Ovary (tissue), 7 donors: ENCODE measurements at regions not wholly inside any gene's neighbourhood (a gene's known extent, or its start where the extent isn't known, plus 50 kb on each side); places are given as distances from the start of the nearest gene placed in this dataset.

ENCODE experiments used
- DNase-seq, 5 donors: peaks; one replicate each; pipeline ENCODE4 v3.0.0-alpha.2; 2019 to 2020
- H3K27ac ChIP-seq, 2 donors: fragments of 200-600 bp; one replicate each; pipeline versions ENCODE4 v1.5.1 to v1.8.0; 2019 to 2022
- H3K27me3 ChIP-seq: fragments of 200-600 bp; one replicate; pipeline ENCODE4 v1.8.0; 2022
- H3K36me3 ChIP-seq: fragments of 200-600 bp; sonication (generic); one replicate; pipeline ENCODE4 v1.5.1; 2019
- H3K4me1 ChIP-seq: one replicate; pipeline ENCODE4 v1.8.1; 2013; ENCODE audit warnings: mild to moderate bottlenecking, moderate library complexity; ENCODE audit not compliant: insufficient read depth
- H3K4me3 ChIP-seq: fragments of 200-600 bp; sonication (generic); one replicate; pipeline ENCODE4 v1.5.1; 2017
- H3K9me3 ChIP-seq, 2 donors: fragments of 200-600 bp in 1 of 2; sonication (generic) in 1 of 2; one replicate each; pipeline versions ENCODE4 v1.5.1 to v1.8.1; 2013 to 2019; ENCODE audit warnings: mild to moderate bottlenecking in 1 of 2, moderate library complexity in 1 of 2
- CTCF ChIP-seq, 3 donors: fragments of 450-650 bp in 2 of 3; fragments of 200-600 bp in 1 of 3; IDR thresholded peaks; one replicate each; pipeline versions ENCODE4 v1.5.1 to v1.8.0; 2016 to 2022; ENCODE audit warnings: antibody characterized with exemption in 3 of 3, mild to moderate bottlenecking in 1 of 3
- EP300 ChIP-seq: sonication (generic); formaldehyde crosslinking; IDR thresholded peaks from one replicate; pipeline ENCODE4 v1.6.1; 2017; ENCODE audit warnings: antibody characterized with exemption
- POLR2A ChIP-seq: fragments of 450-650 bp; IDR thresholded peaks from one replicate; pipeline ENCODE4 v1.6.1; 2017; ENCODE audit warnings: antibody characterized with exemption, mild to moderate bottlenecking, moderate library complexity
- whole genome bisulfite sequencing, 3 donors: extraction: QIAGEN DNeasy Blood & Tissue Kit in 1 of 3; methylation state at CpG; one replicate each; pipeline versions ENCODE4 v1.1.5 to v1.1.7; 2013 to 2017; 5-methylcytosine and 5-hydroxymethylcytosine counted together
- intact Hi-C, 4 donors: fragments of 100-400 bp; cut with DNase I; formaldehyde crosslinking; loops; one replicate each; pipeline versions ENCODE4 v1.11.0 to v1.15.1; 2022 to 2023
- donor health status: DM: no; HTN: no; CAD: no; lungs with moderate emphysema.
- donor health status: DM: no; HTN: no; CAD: no.
- donor health status: Bipolar disorder and iron deficiency.
- donor health status: DM: no; HTN: no; CAD: no.
- donor health status: DM: yes; HTN: yes; CAD: no.

GRCh38 chr2:9106338-9107167 is 100.1 kb upstream of the ASAP2 start:
- H3K36me3 ChIP-seq, result no peaks in the 10 kb centered on the region
- WGBS, 3 donors, result 50 to 61% (median 58%) methylated on average over 12 of the region's 12 CpGs
- no peak overlapping the region for H3K27ac ChIP-seq
- peaks cover 4% of the 10 kb centered on the region for H3K4me1 ChIP-seq
- DNase-seq, result peak in 2 of 5 donors; percentile 56 to 59
- no peaks in the 10 kb centered on the region for H3K27me3 ChIP-seq
- intact Hi-C loops, result no loop called here
- H3K4me3 ChIP-seq, result no peak overlapping the region
- H3K9me3 ChIP-seq, result no peaks in the 10 kb centered on the region
- TF ChIP-seq EP300 (no peak), POLR2A (no peak), CTCF (IDR thresholded peaks at IDR 0.05) (no peak)

GRCh38 chr2:9105601-9106337 is 100.8 kb upstream of the ASAP2 start:
- no peak overlapping the region for H3K4me3 ChIP-seq
- peaks cover 4% of the 10 kb centered on the region for H3K4me1 ChIP-seq
- 83 to 88% (median 86%) methylated on average over 21 of the region's 21 CpGs for WGBS, 3 donors
- H3K36me3 ChIP-seq, result no peaks in the 10 kb centered on the region
- no peaks in the 10 kb centered on the region for H3K9me3 ChIP-seq
- TF ChIP-seq EP300, result no peak
- TF ChIP-seq CTCF (IDR thresholded peaks at IDR 0.05), result no peak
- TF ChIP-seq POLR2A, result no peak
- no peak overlapping the region for H3K27ac ChIP-seq
- no peak for DNase-seq
- intact Hi-C loops, result no loop called here
- H3K27me3 ChIP-seq, result no peaks in the 10 kb centered on the region

GRCh38 chr2:9103663-9104277 is 100.3 kb upstream of the MBOAT2 start:
- Histone ChIP-seq H3K4me1 (peaks cover 4% of the 10 kb centered on the region), H3K27me3 (no peaks in the 10 kb centered on the region), H3K4me3 (no peak overlapping the region), H3K9me3 (no peaks in the 10 kb centered on the region), H3K36me3 (no peaks in the 10 kb centered on the region), H3K27ac (peak overlapping the region in 1 of 2 donors; percentile 27)
- no peak for TF ChIP-seq CTCF (IDR thresholded peaks at IDR 0.05)
- TF ChIP-seq POLR2A, result no peak
- no peak for TF ChIP-seq EP300
- intact Hi-C loops, result no loop called here
- no peak for DNase-seq
- 78 to 86% (median 79%) methylated on average over 14 of the region's 14 CpGs for WGBS, 3 donors

GRCh38 chr2:9102861-9103662 is 99.6 kb upstream of the MBOAT2 start:
- peak overlapping the region in 1 of 2 donors; percentile 27 for H3K27ac ChIP-seq
- TF ChIP-seq EP300 (no peak), CTCF (IDR thresholded peaks at IDR 0.05) (no peak), POLR2A (no peak)
- no peaks in the 10 kb centered on the region for H3K27me3 ChIP-seq
- no peak overlapping the region for H3K4me3 ChIP-seq
- intact Hi-C loops, result no loop called here
- H3K9me3 ChIP-seq, result no peaks in the 10 kb centered on the region
- DNase-seq, result peak in 2 of 5 donors; percentile 53 to 54
- peaks cover 4% of the 10 kb centered on the region for H3K4me1 ChIP-seq
- H3K36me3 ChIP-seq, result no peaks in the 10 kb centered on the region
- WGBS, 3 donors, result 38 to 53% (median 40%) methylated on average over 21 of the region's 21 CpGs
